HEK293 (cell line): ENCODE measurements at regions not wholly inside any gene's neighbourhood (a gene's known extent, or its start where the extent isn't known, plus 50 kb on each side); places are given as distances from the start of the nearest gene placed in this dataset.

Experiments used
- FEZF1 ChIP-seq: fragments of 450-650 bp; formaldehyde crosslinking; IDR thresholded peaks from 2 replicates; pipeline ENCODE4 v1.5.1; 2016; ENCODE audit warnings: missing biosample characterization, missing genetic modification characterization
- KLF10 ChIP-seq: fragments of 450-650 bp; IDR thresholded peaks from 2 replicates; pipeline ENCODE4 v1.5.1; 2018; ENCODE audit warnings: missing biosample characterization, mild to moderate bottlenecking, missing genetic modification characterization
- MYNN ChIP-seq: fragments of 450-650 bp; formaldehyde crosslinking; IDR thresholded peaks from 2 replicates; pipeline ENCODE4 v1.5.1; 2016; ENCODE audit warnings: missing biosample characterization, missing genetic modification characterization, borderline replicate concordance
- OVOL3 ChIP-seq: fragments of 450-650 bp; formaldehyde crosslinking; IDR thresholded peaks from 2 replicates; pipeline ENCODE4 v1.5.1; 2016; ENCODE audit warnings: missing biosample characterization, missing genetic modification characterization
- YY2 ChIP-seq: fragments of 450-650 bp; formaldehyde crosslinking; IDR thresholded peaks from 2 replicates; pipeline ENCODE4 v1.5.1; 2016; ENCODE audit warnings: missing biosample characterization, missing genetic modification characterization
- ZBTB7A ChIP-seq: fragments of 450-650 bp; formaldehyde crosslinking; IDR thresholded peaks from 2 replicates; pipeline ENCODE4 v1.5.1; 2016; ENCODE audit warnings: low read depth, missing biosample characterization, missing genetic modification characterization
- ZBTB8A ChIP-seq: fragments of 450-650 bp; formaldehyde crosslinking; IDR thresholded peaks from 2 replicates; pipeline ENCODE4 v1.5.1; 2016; ENCODE audit warnings: missing biosample characterization, missing genetic modification characterization
- ZNF10 ChIP-seq: fragments of 450-650 bp; formaldehyde crosslinking; IDR thresholded peaks from 2 replicates; pipeline ENCODE4 v1.5.1; 2017; ENCODE audit warnings: missing biosample characterization, missing genetic modification characterization
- ZNF157 ChIP-seq: fragments of 450-650 bp; formaldehyde crosslinking; IDR thresholded peaks from 2 replicates; pipeline ENCODE4 v1.5.1; 2016; ENCODE audit warnings: missing biosample characterization, missing genetic modification characterization
- ZNF202 ChIP-seq: fragments of 450-650 bp; formaldehyde crosslinking; IDR thresholded peaks from 2 replicates; pipeline ENCODE4 v1.5.1; 2016; ENCODE audit warnings: missing biosample characterization, missing genetic modification characterization, borderline replicate concordance
- ZNF48 ChIP-seq: fragments of 450-650 bp; formaldehyde crosslinking; IDR thresholded peaks from 2 replicates; pipeline ENCODE4 v1.5.1; 2016; ENCODE audit warnings: missing biosample characterization, missing genetic modification characterization
- ZNF530 ChIP-seq: fragments of 450-650 bp; formaldehyde crosslinking; IDR thresholded peaks from 2 replicates; pipeline ENCODE4 v1.5.1; 2016; ENCODE audit warnings: low read depth, missing biosample characterization, missing genetic modification characterization
- ZNF555 ChIP-seq: fragments of 450-650 bp; formaldehyde crosslinking; conservative IDR thresholded peaks from 2 replicates; pipeline ENCODE4 v1.5.1; 2017; ENCODE audit warnings: missing biosample characterization, mild to moderate bottlenecking, missing genetic modification characterization, inconsistent platforms
- ZNF596 ChIP-seq: fragments of 450-650 bp; IDR thresholded peaks from 2 replicates; pipeline ENCODE4 v1.5.0; 2018; ENCODE audit warnings: missing biosample characterization, mild to moderate bottlenecking, missing genetic modification characterization, moderate library complexity
- ZNF610 ChIP-seq: fragments of 450-650 bp; formaldehyde crosslinking; IDR thresholded peaks from 2 replicates; pipeline ENCODE4 v1.5.1; 2016; ENCODE audit warnings: missing biosample characterization, missing genetic modification characterization, borderline replicate concordance
- ZNF629 ChIP-seq: fragments of 450-650 bp; formaldehyde crosslinking; IDR thresholded peaks from 2 replicates; pipeline ENCODE4 v1.5.1; 2017; ENCODE audit warnings: missing biosample characterization, missing genetic modification characterization
- ZNF701 ChIP-seq: fragments of 450-650 bp; formaldehyde crosslinking; IDR thresholded peaks from 2 replicates; pipeline ENCODE4 v1.5.1; 2016; ENCODE audit warnings: missing biosample characterization, missing genetic modification characterization
- ZNF747 ChIP-seq: fragments of 450-650 bp; formaldehyde crosslinking; IDR thresholded peaks from 2 replicates; pipeline ENCODE4 v1.5.1; 2016; ENCODE audit warnings: missing biosample characterization, missing genetic modification characterization
- ZNF76 ChIP-seq: fragments of 450-650 bp; formaldehyde crosslinking; IDR thresholded peaks from 2 replicates; pipeline ENCODE4; 2016; ENCODE audit warnings: low read depth, missing biosample characterization, missing genetic modification characterization, borderline replicate concordance
- ZNF843 ChIP-seq: fragments of 450-650 bp; formaldehyde crosslinking; IDR thresholded peaks from 2 replicates; pipeline ENCODE4 v1.5.1; 2016; ENCODE audit warnings: missing biosample characterization, missing genetic modification characterization
- ZSCAN30 ChIP-seq: fragments of 450-650 bp; IDR thresholded peaks from 2 replicates; pipeline ENCODE4 v1.5.1; 2018; ENCODE audit warnings: missing biosample characterization, mild to moderate bottlenecking, missing genetic modification characterization, moderate library complexity
- ZXDB ChIP-seq: fragments of 450-650 bp; formaldehyde crosslinking; IDR thresholded peaks from 2 replicates; pipeline ENCODE4 v1.5.1; 2016; ENCODE audit warnings: missing biosample characterization, missing genetic modification characterization
- TF ChIP-seq, protein P1 (sequence below): fragments of 450-650 bp; formaldehyde crosslinking; IDR thresholded peaks from 2 replicates; pipeline ENCODE4 v1.5.1; 2016; ENCODE audit warnings: missing biosample characterization, missing genetic modification characterization, low read depth
- TF ChIP-seq, protein P2 (sequence below): fragments of 450-650 bp; formaldehyde crosslinking; IDR thresholded peaks from 2 replicates; pipeline ENCODE4 v1.5.1; 2017; ENCODE audit warnings: missing biosample characterization, missing genetic modification characterization
- TF ChIP-seq, protein P3 (sequence below): fragments of 450-650 bp; formaldehyde crosslinking; IDR thresholded peaks from 2 replicates; pipeline ENCODE4 v1.5.0; 2017; ENCODE audit warnings: missing biosample characterization, missing genetic modification characterization, borderline replicate concordance
- TF ChIP-seq, protein P4 (sequence below): fragments of 450-650 bp; formaldehyde crosslinking; IDR thresholded peaks from 2 replicates; pipeline ENCODE4 v1.5.1; 2017; ENCODE audit warnings: missing biosample characterization, missing genetic modification characterization
- TF ChIP-seq, protein P5 (sequence below): fragments of 450-650 bp; formaldehyde crosslinking; IDR thresholded peaks from 2 replicates; pipeline ENCODE4; 2016; ENCODE audit warnings: missing biosample characterization, missing genetic modification characterization
- TF ChIP-seq, protein P6 (sequence below): fragments of 450-650 bp; formaldehyde crosslinking; IDR thresholded peaks from 2 replicates; pipeline ENCODE4 v1.5.1; 2016; ENCODE audit warnings: missing biosample characterization, missing genetic modification characterization

DNA sequence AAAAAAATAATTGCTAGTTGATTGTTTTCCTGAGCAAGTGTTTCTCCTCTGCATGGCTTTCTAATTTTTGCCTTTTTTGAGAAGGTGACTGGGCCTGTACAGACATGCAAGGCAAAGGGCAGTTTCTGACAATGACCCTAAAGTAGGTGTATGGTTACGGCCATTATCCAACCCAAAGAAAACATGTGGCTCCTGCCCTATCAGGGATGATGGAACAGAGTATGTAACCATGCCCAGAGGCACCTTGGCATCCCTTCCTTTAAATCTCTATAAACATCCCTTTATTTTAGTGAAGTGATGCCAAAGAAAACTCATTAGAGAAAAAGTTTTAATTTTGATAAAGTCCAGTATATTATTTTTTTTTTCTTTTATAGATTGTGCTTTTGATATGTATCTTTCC lies 217.5 kb downstream of the LPIN1 start (continued):
- no peak for TF ChIP-seq ZBTB7A (tag by site-specific recombination)
- no peak for TF ChIP-seq YY2 (tag by site-specific recombination)
- TF ChIP-seq ZNF701: no peak
- no peak for TF ChIP-seq ZNF202 (tag by site-specific recombination)
- 0 out of 2 replicates have a peak, but pooled peaks have one; percentile 39 for TF ChIP-seq ZSCAN30 (tag by site-specific recombination)
- TF ChIP-seq ZNF48 (tag by site-specific recombination): no peak
- no peak for TF ChIP-seq ZNF596 (tag by site-specific recombination)
- TF ChIP-seq ZNF76 (tag by site-specific recombination): no peak
- TF ChIP-seq, protein P1, sequence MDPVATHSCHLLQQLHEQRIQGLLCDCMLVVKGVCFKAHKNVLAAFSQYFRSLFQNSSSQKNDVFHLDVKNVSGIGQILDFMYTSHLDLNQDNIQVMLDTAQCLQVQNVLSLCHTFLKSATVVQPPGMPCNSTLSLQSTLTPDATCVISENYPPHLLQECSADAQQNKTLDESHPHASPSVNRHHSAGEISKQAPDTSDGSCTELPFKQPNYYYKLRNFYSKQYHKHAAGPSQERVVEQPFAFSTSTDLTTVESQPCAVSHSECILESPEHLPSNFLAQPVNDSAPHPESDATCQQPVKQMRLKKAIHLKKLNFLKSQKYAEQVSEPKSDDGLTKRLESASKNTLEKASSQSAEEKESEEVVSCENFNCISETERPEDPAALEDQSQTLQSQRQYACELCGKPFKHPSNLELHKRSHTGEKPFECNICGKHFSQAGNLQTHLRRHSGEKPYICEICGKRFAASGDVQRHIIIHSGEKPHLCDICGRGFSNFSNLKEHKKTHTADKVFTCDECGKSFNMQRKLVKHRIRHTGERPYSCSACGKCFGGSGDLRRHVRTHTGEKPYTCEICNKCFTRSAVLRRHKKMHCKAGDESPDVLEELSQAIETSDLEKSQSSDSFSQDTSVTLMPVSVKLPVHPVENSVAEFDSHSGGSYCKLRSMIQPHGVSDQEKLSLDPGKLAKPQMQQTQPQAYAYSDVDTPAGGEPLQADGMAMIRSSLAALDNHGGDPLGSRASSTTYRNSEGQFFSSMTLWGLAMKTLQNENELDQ (tag by site-specific recombination): no peak
- TF ChIP-seq ZNF610 (tag by site-specific recombination): no peak
- TF ChIP-seq, protein P2, sequence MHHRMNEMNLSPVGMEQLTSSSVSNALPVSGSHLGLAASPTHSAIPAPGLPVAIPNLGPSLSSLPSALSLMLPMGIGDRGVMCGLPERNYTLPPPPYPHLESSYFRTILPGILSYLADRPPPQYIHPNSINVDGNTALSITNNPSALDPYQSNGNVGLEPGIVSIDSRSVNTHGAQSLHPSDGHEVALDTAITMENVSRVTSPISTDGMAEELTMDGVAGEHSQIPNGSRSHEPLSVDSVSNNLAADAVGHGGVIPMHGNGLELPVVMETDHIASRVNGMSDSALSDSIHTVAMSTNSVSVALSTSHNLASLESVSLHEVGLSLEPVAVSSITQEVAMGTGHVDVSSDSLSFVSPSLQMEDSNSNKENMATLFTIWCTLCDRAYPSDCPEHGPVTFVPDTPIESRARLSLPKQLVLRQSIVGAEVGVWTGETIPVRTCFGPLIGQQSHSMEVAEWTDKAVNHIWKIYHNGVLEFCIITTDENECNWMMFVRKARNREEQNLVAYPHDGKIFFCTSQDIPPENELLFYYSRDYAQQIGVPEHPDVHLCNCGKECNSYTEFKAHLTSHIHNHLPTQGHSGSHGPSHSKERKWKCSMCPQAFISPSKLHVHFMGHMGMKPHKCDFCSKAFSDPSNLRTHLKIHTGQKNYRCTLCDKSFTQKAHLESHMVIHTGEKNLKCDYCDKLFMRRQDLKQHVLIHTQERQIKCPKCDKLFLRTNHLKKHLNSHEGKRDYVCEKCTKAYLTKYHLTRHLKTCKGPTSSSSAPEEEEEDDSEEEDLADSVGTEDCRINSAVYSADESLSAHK (tag by site-specific recombination): peak; percentile 89
- peak; percentile 68 for TF ChIP-seq OVOL3 (tag by site-specific recombination)
- 0 out of 2 replicates have a peak, but pooled peaks have one; percentile 37 for TF ChIP-seq KLF10 (tag by site-specific recombination)
- TF ChIP-seq, protein P3, sequence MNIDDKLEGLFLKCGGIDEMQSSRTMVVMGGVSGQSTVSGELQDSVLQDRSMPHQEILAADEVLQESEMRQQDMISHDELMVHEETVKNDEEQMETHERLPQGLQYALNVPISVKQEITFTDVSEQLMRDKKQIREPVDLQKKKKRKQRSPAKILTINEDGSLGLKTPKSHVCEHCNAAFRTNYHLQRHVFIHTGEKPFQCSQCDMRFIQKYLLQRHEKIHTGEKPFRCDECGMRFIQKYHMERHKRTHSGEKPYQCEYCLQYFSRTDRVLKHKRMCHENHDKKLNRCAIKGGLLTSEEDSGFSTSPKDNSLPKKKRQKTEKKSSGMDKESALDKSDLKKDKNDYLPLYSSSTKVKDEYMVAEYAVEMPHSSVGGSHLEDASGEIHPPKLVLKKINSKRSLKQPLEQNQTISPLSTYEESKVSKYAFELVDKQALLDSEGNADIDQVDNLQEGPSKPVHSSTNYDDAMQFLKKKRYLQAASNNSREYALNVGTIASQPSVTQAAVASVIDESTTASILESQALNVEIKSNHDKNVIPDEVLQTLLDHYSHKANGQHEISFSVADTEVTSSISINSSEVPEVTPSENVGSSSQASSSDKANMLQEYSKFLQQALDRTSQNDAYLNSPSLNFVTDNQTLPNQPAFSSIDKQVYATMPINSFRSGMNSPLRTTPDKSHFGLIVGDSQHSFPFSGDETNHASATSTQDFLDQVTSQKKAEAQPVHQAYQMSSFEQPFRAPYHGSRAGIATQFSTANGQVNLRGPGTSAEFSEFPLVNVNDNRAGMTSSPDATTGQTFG (tag by site-specific recombination): no peak
- no peak for TF ChIP-seq ZNF530 (tag by site-specific recombination)
- TF ChIP-seq, protein P4, sequence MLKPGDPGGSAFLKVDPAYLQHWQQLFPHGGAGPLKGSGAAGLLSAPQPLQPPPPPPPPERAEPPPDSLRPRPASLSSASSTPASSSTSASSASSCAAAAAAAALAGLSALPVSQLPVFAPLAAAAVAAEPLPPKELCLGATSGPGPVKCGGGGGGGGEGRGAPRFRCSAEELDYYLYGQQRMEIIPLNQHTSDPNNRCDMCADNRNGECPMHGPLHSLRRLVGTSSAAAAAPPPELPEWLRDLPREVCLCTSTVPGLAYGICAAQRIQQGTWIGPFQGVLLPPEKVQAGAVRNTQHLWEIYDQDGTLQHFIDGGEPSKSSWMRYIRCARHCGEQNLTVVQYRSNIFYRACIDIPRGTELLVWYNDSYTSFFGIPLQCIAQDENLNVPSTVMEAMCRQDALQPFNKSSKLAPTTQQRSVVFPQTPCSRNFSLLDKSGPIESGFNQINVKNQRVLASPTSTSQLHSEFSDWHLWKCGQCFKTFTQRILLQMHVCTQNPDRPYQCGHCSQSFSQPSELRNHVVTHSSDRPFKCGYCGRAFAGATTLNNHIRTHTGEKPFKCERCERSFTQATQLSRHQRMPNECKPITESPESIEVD (tag by site-specific recombination): 0 out of 2 replicates have a peak, but pooled peaks have one; percentile 23
- peak; percentile 58 for TF ChIP-seq ZBTB8A
- no peak for TF ChIP-seq ZNF747
- peak; percentile 59; the same call in 1 of the 2 replicates for TF ChIP-seq ZXDB (tag by site-specific recombination)
- TF ChIP-seq ZNF10 (tag by site-specific recombination): 0 out of 2 replicates have a peak, but pooled peaks have one; percentile 35
- TF ChIP-seq, protein P5, sequence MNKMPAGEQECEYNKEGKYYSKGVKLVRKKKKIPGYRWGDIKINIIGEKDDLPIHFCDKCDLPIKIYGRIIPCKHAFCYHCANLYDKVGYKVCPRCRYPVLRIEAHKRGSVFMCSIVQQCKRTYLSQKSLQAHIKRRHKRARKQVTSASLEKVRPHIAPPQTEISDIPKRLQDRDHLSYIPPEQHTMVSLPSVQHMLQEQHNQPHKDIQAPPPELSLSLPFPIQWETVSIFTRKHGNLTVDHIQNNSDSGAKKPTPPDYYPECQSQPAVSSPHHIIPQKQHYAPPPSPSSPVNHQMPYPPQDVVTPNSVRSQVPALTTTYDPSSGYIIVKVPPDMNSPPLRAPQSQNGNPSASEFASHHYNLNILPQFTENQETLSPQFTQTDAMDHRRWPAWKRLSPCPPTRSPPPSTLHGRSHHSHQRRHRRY: no peak
- no peak for TF ChIP-seq ZNF157 (tag by site-specific recombination)
- TF ChIP-seq ZNF629 (tag by site-specific recombination): peak; percentile 40; the same call in 1 of the 2 replicates
- TF ChIP-seq, protein P6, sequence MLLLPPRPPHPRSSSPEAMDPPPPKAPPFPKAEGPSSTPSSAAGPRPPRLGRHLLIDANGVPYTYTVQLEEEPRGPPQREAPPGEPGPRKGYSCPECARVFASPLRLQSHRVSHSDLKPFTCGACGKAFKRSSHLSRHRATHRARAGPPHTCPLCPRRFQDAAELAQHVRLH (tag by site-specific recombination): no peak
- peak; percentile 89 for TF ChIP-seq ZNF843 (tag by site-specific recombination)
- TF ChIP-seq FEZF1 (tag by site-specific recombination): peak; percentile 85
- no peak for TF ChIP-seq MYNN (tag by site-specific recombination)
- no peak for TF ChIP-seq ZNF555
